HepG2 (cell line): ENCODE measurements at regions not wholly inside any gene's neighbourhood (a gene's known extent, or its start where the extent isn't known, plus 50 kb on each side); places are given as distances from the start of the nearest gene placed in this dataset.

Experiments used
- ATAC-seq: fragments of 200-7000 bp; cut with Tn5 transposase; 3 replicates; pipeline ENCODE4 v1.9.1; 2020; ENCODE audit warnings: mild to moderate bottlenecking, moderate library complexity
- BruUV-seq: library from RNA; stranded (reverse); fragments of 400-500 nt; replicated peaks from 2 replicates; lab custom pipeline; 2021; lab: Mats Ljungman, UMichigan
- CTCF ChIA-PET: fragments of 300-600 bp; formaldehyde crosslinking; extraction: SDS; loops from one replicate; lab custom pipeline; 2021; ENCODE audit warnings: low total read pairs, inconsistent platforms, low intra/inter-chr PET ratio; lab: Yijun Ruan, JAX
- POLR2A ChIA-PET: fragments of 350-600 bp; sonication (Branson Sonifier 250); formaldehyde crosslinking; loops from one replicate; lab custom pipeline; 2020; ENCODE audit warnings: antibody characterized with exemption, inconsistent platforms; lab: Yijun Ruan, JAX
- DNase-seq: peaks from one replicate; pipeline ENCODE4 v3.0.0-alpha.2; 2015; ENCODE audit warnings: low spot score
- FAIRE-seq: peaks from 3 replicates; lab custom pipeline; 2011; peaks lifted over from hg19 to GRCh38; lab: Jason Lieb, UNC
- H2AFZ ChIP-seq: one replicate; pipeline ENCODE4 v1.6.1; 2011; ENCODE audit warnings: low read length, inconsistent platforms
- H3K27ac ChIP-seq: fragments of 300-600 bp; 3 replicates; pipeline ENCODE4 v1.8.0; 2011; ENCODE audit warnings: mixed run types, mild to moderate bottlenecking, mixed read lengths, low read length, inconsistent platforms; ENCODE audit not compliant: insufficient read depth; ENCODE audit errors: extremely low read length
- H3K27me3 ChIP-seq, 2 experiments: fragments of 200-600 bp in 1 of 2; 2 replicates in 1 of 2; 3 replicates in 1 of 2; pipeline versions ENCODE4 v1.6.0 to v1.8.0; 2011; ENCODE audit warnings: low read length in 2 of 2, mild to moderate bottlenecking in 2 of 2, moderate library complexity in 2 of 2, inconsistent platforms in 1 of 2; ENCODE audit not compliant: insufficient read depth in 2 of 2, control insufficient read depth in 1 of 2
- H3K36me3 ChIP-seq, 2 experiments: fragments of 200-600 bp in 1 of 2; replicated peaks in 1 of 2; 2 replicates in 1 of 2; 3 replicates in 1 of 2; pipeline versions ENCODE4 v1.5.1 to v1.8.0; 2011; ENCODE audit warnings: low read length in 2 of 2, inconsistent platforms in 1 of 2; ENCODE audit not compliant: insufficient read depth in 2 of 2, control insufficient read depth in 1 of 2
- H3K4me1 ChIP-seq: 2 replicates; pipeline ENCODE4 v1.5.1; 2012; ENCODE audit warnings: low read length, inconsistent platforms; ENCODE audit not compliant: insufficient read depth
- H3K4me2 ChIP-seq: 2 replicates; pipeline ENCODE4 v1.6.0; 2011; ENCODE audit warnings: low read depth, low read length, inconsistent platforms
- H3K4me3 ChIP-seq, 3 experiments: fragments of 200-600 bp in 1 of 3; sonication (generic), shearing (Covaris generic) in 1 of 3; replicated peaks in 1 of 3; 2 replicates each; pipeline ENCODE4 v1.5.1; 2011 to 2016; ENCODE audit warnings: low read length in 3 of 3, inconsistent platforms in 2 of 3, low read depth in 2 of 3, mild to moderate bottlenecking in 2 of 3, control low read depth in 1 of 3, mixed read lengths in 1 of 3; ENCODE audit not compliant: insufficient read depth in 1 of 3
- H3K79me2 ChIP-seq: one replicate; pipeline ENCODE4 v1.6.1; 2011; ENCODE audit warnings: low read length, inconsistent platforms; ENCODE audit not compliant: insufficient read depth
- H3K9ac ChIP-seq: 2 replicates; pipeline ENCODE4 v1.6.0; 2011; ENCODE audit warnings: mild to moderate bottlenecking, low read depth, low read length, inconsistent platforms; ENCODE audit not compliant: insufficient read depth
- H3K9me3 ChIP-seq: 2 replicates; pipeline ENCODE4 v1.5.1; 2012; ENCODE audit warnings: mild to moderate bottlenecking, low read length
- H4K20me1 ChIP-seq: 2 replicates; pipeline ENCODE4 v1.6.0; 2011; ENCODE audit warnings: inconsistent platforms, mild to moderate bottlenecking, low read length, moderate library complexity; ENCODE audit not compliant: insufficient read depth
- CBX2 ChIP-seq, 2 experiments: fragments of 200-600 bp in 1 of 2; sonication (generic); formaldehyde crosslinking in 1 of 2; IDR thresholded peaks; 2 replicates each; pipeline versions ENCODE4 v1.7.0 to v1.8.1; 2018 to 2022; ENCODE audit warnings: low read depth in 2 of 2, low read length in 1 of 2, mild to moderate bottlenecking in 1 of 2, missing genetic modification reagents in 1 of 2
- GLMP ChIP-seq: sonication (generic); formaldehyde crosslinking; IDR thresholded peaks from 2 replicates; pipeline ENCODE4 v1.9.0; 2021; ENCODE audit warnings: missing genetic modification reagents, mild to moderate bottlenecking, borderline replicate concordance
- HOXA5 ChIP-seq: sonication (generic); formaldehyde crosslinking; IDR thresholded peaks from 2 replicates; pipeline ENCODE4 v1.4.0; 2020; ENCODE audit warnings: missing genetic modification reagents
- KAT7 ChIP-seq: IDR thresholded peaks from 2 replicates; pipeline ENCODE4 v1.6.1; 2018; ENCODE audit warnings: borderline replicate concordance, missing compliant biosample characterization
- KAT8 ChIP-seq: IDR thresholded peaks from 2 replicates; pipeline ENCODE4 v1.6.1; 2016; ENCODE audit warnings: missing genetic modification reagents, missing compliant biosample characterization
- MAFK ChIP-seq, 2 experiments: IDR thresholded peaks in 1 of 2; conservative IDR thresholded peaks in 1 of 2; 2 replicates each; pipeline ENCODE4 v1.6.1; 2011; ENCODE audit warnings: improper control_type of control experiment in 2 of 2, low read length in 2 of 2
- MIXL1 ChIP-seq: IDR thresholded peaks from 2 replicates; pipeline ENCODE4 v1.6.1; 2016
- NFE2 ChIP-seq: sonication (generic); formaldehyde crosslinking; IDR thresholded peaks from 2 replicates; pipeline ENCODE4 v1.4.0; 2020; ENCODE audit warnings: missing genetic modification reagents
- U2AF2 ChIP-seq: fragments of 200-400 bp; formaldehyde crosslinking; IDR thresholded peaks from 2 replicates; pipeline ENCODE4 v1.6.1; 2017; ENCODE audit warnings: low read depth, mild to moderate bottlenecking, low read length
- ZC3H13 ChIP-seq: sonication (generic); formaldehyde crosslinking; IDR thresholded peaks from 2 replicates; pipeline ENCODE4 v1.8.1; 2023; ENCODE audit warnings: mild to moderate bottlenecking, missing genetic modification reagents, moderate library complexity
- ZC3H4 ChIP-seq: sonication (generic); formaldehyde crosslinking; IDR thresholded peaks from 2 replicates; pipeline ENCODE4 v1.4.0; 2020; ENCODE audit warnings: missing genetic modification reagents, borderline replicate concordance
- ZFP36L2 ChIP-seq: sonication (generic); formaldehyde crosslinking; IDR thresholded peaks from 2 replicates; pipeline ENCODE4 v1.4.0; 2020; ENCODE audit warnings: missing genetic modification reagents
- ZNF33B ChIP-seq: sonication (generic); formaldehyde crosslinking; IDR thresholded peaks from 2 replicates; pipeline ENCODE4 v1.5.1; 2020; ENCODE audit warnings: mild to moderate bottlenecking, missing genetic modification reagents
- ZNF563 ChIP-seq: sonication (generic); formaldehyde crosslinking; IDR thresholded peaks from 2 replicates; pipeline ENCODE4 v1.8.0; 2022; ENCODE audit warnings: mild to moderate bottlenecking, moderate library complexity, missing genetic modification reagents
- ZNF652 ChIP-seq: IDR thresholded peaks from 2 replicates; pipeline ENCODE4 v1.6.1; 2016; ENCODE audit warnings: low read depth, borderline replicate concordance
- ZNF777 ChIP-seq: sonication (generic); formaldehyde crosslinking; IDR thresholded peaks from 2 replicates; pipeline ENCODE4 v1.4.0; 2020; ENCODE audit warnings: missing genetic modification reagents
- ZZZ3 ChIP-seq: sonication (generic); formaldehyde crosslinking; IDR thresholded peaks from 2 replicates; pipeline ENCODE4 v1.4.0; 2020; ENCODE audit warnings: missing genetic modification reagents, mild to moderate bottlenecking, borderline replicate concordance
- WGBS: methylation state at CpG from one replicate; pipeline ENCODE4 v1.1.6; 2017; ENCODE audit warnings: low lambda C conversion rate; 5-methylcytosine and 5-hydroxymethylcytosine counted together
- in situ Hi-C: cut with HindIII; loops from 2 replicates; pipeline ENCODE4 v1.10.0; 2017; ENCODE audit warnings: low pct_unique_long_range_greater_than_20kb; ENCODE audit not compliant: extremely low pct_ligation_motif_present
- intact Hi-C: fragments of 100-400 bp; cut with micrococcal nuclease; formaldehyde crosslinking; loops from one replicate; pipeline ENCODE4 v1.10.0; 2022; ENCODE audit not compliant: unreplicated experiment
- TF ChIP-seq, protein P1 (sequence below): sonication (generic); formaldehyde crosslinking; IDR thresholded peaks from 2 replicates; pipeline ENCODE4 v1.4.0; 2020; ENCODE audit warnings: mild to moderate bottlenecking, missing genetic modification reagents

- TF ChIP-seq ZNF33B (CRISPR knock-in tag), result no peak
- no peak for TF ChIP-seq ZNF563 (CRISPR knock-in tag)
- no peak for TF ChIP-seq ZNF652
- TF ChIP-seq MIXL1 (CRISPR knock-in tag), result 0 out of 2 replicates have a peak, but pooled peaks have one; percentile 46
- TF ChIP-seq MAFK (conservative IDR thresholded peaks at IDR 0.05 in 1 of 2, IDR thresholded peaks at IDR 0.05 in 1 of 2; ENCODE audit: low read length in 2 of 2), result peak; percentile 48 to 63
- TF ChIP-seq ZZZ3, result no peak
- peak; percentile 82 for TF ChIP-seq NFE2 (CRISPR knock-in tag)
- no peak for TF ChIP-seq ZNF777 (CRISPR knock-in tag)
- TF ChIP-seq ZC3H13 (CRISPR knock-in tag), result no peak
Observed at GRCh38 chr6:53437557-53438202, 88.9 kb upstream of the ELOVL5 start (continued).

DNA sequence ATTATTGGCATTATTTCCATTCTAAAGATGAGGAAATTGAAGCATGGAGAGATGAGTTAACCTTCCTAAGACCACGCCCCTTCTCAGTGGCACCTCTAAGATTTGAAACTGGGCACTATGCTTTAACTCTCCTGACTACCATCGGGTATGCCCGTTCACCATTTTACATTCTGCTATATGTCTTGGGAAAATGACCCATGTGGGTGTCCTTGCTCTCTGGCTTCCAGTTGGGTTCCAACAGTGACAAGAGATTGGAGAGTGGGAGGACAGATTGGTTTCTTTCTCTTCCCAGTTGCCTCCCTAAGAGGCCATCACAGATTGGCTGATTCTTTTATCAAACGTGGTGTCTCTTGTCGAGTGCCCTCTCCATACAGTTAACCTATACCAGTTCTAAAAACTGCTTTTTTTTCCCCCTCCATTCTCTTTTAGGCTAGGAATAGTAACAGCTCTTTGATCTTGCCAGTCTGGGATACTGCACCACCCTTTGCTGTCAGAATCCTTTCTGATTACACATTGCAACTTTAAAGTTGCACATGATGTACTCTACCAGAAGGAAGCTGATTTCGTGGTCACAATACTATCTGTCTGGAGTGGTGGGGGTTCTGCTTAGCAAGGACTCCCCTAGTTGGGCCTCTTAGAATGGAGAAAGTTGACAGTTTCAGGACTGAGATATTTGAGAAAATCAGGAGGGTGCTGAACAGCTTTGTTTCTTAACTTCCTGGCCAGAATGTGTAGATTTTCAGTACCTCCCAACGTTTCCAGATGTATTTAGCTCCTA lies 88.0 kb upstream of the ELOVL5 start:
- H3K27me3 ChIP-seq, result 0 out of 5 replicates have a peak, but pooled peaks cover 0 to 5% of the 10 kb centered on the region in 2 experiments
- no peak for FAIRE-seq
- H3K4me3 ChIP-seq, result no peak overlapping the region
- H2AFZ ChIP-seq, result no peak overlapping the region
- no peak for DNase-seq
- no peak for ATAC-seq
- CTCF ChIA-PET, result interaction anchor here (0.8 to 10.7 kb wide), 4 partner anchors 26 to 267 kb away, joined by 3 to 152 read pairs (median 9); no protein-coding TSS in a partner anchor
- BruUV-seq, result no TSS peak
- no peaks in the 10 kb centered on the region for H3K36me3 ChIP-seq
- no peaks in the 10 kb centered on the region for H3K79me2 ChIP-seq
- H3K4me2 ChIP-seq, result no peak overlapping the region
- no peak overlapping the region for H3K27ac ChIP-seq
- WGBS, result 30% methylated on average over 7 of the region's 7 CpGs
- intact Hi-C loops (loop anchor here (1.0 to 2.0 kb wide), 5 partner anchors 26 to 332 kb away; no protein-coding TSS in a partner anchor), in situ Hi-C loops (no loop called here)
- H3K4me1 ChIP-seq, result peaks cover 37% of the 10 kb centered on the region
- POLR2A ChIA-PET, result no interaction called here
- H3K9me3 ChIP-seq, result no peaks in the 10 kb centered on the region
- no peaks in the 10 kb centered on the region for H4K20me1 ChIP-seq
- H3K9ac ChIP-seq, result no peak overlapping the region
- no peak for TF ChIP-seq KAT8
- TF ChIP-seq ZC3H4 (CRISPR knock-in tag), result no peak
- no peak for TF ChIP-seq GLMP (CRISPR knock-in tag)
- no peak for TF ChIP-seq ZC3H13 (CRISPR knock-in tag)
- no peak for TF ChIP-seq KAT7 (CRISPR knock-in tag)
- no peak for TF ChIP-seq U2AF2
- no peak for TF ChIP-seq CBX2 (IDR thresholded peaks at IDR 0.05; ENCODE audit: low read depth, low read length)
- no peak for TF ChIP-seq CBX2 (CRISPR knock-in tag; IDR thresholded peaks at IDR 0.05; ENCODE audit: low read depth)
- TF ChIP-seq, protein P1, sequence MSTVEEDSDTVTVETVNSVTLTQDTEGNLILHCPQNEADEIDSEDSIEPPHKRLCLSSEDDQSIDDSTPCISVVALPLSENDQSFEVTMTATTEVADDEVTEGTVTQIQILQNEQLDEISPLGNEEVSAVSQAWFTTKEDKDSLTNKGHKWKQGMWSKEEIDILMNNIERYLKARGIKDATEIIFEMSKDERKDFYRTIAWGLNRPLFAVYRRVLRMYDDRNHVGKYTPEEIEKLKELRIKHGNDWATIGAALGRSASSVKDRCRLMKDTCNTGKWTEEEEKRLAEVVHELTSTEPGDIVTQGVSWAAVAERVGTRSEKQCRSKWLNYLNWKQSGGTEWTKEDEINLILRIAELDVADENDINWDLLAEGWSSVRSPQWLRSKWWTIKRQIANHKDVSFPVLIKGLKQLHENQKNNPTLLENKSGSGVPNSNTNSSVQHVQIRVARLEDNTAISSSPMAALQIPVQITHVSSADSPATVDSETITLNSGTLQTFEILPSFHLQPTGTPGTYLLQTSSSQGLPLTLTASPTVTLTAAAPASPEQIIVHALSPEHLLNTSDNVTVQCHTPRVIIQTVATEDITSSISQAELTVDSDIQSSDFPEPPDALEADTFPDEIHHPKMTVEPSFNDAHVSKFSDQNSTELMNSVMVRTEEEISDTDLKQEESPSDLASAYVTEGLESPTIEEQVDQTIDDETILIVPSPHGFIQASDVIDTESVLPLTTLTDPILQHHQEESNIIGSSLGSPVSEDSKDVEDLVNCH (CRISPR knock-in tag), result no peak
- no peak for TF ChIP-seq ZFP36L2
- TF ChIP-seq HOXA5 (CRISPR knock-in tag), result no peak
